Kidney capillary endothelial cell (primary cell): ENCODE measurements at regions not wholly inside any gene's neighbourhood (a gene's known extent, or its start where the extent isn't known, plus 50 kb on each side); places are given as distances from the start of the nearest gene placed in this dataset.

ENCODE experiments used
- DNase-seq: peaks from one replicate; pipeline ENCODE4 v3.0.0-alpha.2; 2018; ENCODE audit warnings: low spot score

DNA sequence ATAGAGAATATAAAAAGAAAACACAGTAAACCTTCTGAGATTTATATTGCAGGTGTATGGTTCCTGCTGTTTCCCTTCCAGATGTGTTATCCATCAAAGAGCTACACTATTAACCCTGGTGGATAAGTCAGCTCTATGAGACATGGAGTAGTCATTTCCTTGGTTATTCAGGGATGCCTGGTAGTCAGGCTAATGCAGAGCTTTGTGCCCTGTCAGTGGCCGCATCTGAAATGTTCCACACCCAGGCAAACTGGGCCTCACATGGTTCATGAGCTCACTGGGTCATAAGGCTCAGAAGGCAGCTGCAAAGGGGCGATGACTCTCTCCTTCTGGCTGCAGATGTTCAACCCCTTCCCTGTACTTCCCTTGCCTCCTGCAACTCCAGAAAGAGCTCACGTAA, 473.6 kb downstream of the EPHA7 start:
- DNase-seq, result peak; percentile 92

DNA sequence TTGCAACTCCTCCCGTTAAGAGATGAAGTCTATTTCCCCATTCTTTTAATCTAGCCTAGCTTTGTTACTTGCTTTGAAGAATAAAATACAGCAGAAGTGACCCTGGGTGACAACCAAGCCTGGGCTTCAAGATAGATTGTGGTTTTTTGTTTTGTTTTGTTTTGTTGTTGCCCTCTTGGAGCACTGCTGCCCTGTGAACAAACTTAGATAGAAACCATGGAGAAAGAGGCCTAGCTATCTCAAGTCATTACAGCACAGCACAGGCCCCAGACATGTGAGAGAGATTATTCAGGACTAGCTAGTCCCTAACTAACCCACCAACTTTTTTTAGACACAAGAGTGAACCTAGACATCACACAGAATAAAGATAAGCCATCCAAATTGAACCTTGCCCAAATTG, 475.2 kb downstream of the EPHA7 start:
- DNase-seq, result no peak

DNA sequence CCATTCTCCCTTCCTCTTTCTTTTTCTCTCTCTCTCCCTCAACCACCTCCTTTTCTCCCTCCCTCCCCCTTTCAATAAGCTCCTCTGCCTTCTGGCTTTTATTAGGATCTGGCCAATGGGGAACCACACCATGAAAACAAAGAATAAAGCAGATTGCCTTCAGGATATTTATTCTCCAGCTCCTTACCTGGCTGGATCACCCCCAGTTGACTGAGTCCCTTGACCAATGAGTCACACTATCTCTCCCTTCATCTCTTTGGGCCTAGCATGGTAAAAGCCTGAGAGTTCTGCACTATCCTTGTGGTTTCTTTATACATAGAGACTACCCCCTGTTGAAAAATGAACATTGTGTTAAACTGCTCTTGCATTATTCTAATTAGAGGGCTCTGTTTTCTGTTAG, 476.8 kb downstream of the EPHA7 start:
- no peak for DNase-seq

DNA sequence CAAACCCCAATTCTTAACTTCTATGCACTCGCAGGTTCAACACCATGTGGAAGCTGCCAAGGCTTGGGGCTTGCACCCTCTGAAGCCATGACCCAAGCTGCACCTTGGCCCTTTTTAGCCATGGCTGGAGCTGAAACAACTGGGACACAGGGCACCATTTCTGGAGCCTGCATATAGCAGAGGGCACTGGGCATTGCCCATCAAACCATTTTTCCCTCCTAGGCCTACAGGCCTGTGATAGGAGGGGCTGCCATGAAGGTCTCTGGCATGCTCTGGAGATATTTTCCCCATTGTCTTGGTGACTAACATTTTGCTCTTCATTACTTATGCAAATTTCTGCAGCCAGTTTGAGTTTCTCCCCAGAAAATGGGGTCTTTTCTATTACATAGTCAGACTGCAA, 484.7 kb downstream of the EPHA7 start:
- no peak for DNase-seq

DNA sequence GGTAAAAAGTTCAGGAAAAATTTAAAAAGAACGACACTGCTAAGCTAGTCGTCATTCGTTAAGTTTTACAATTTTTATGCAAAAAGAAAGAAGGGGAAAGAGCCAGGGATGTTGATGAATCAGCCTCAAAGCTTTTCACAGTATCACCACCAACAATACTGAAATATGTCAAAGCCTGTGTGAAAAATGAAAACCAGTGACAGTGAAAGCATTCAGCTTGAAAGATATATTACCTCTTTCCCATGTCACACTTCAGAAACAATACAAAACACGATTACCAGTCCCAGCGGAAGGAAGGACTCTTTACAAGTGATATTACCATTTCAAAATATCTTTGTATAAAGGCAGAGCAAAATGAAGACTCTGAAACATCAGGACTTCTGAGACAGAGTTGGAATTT, 489.2 kb downstream of the EPHA7 start:
- no peak for DNase-seq

DNA sequence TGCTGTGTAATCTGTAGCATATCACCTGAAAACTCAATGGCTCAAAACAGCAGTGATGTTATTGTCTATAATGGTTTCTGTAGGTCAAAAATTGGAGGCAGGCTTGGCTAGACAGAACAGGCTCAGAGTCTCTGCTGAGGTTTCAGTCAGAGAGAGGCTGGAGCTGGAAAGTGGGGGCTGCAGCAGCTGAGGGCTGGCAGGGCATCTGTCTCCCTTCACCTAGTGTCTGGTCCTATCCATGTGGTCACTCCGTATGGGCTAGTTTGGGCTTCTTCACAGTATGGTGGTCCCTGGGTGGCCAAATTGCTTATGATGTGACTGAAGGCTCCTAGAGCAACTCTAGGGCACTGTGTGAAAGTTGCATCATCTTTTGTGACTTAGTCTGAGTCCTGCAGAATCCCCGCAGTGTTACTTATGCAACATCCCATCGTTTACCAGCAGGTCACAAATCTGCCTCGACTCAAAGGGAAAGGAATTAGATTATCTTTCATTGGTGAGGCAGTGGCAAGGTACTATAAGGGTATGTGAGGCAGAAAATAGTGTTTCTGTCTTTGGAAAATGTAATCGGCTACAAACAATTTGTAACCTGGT, 497.0 kb downstream of the EPHA7 start:
- no peak for DNase-seq

DNA sequence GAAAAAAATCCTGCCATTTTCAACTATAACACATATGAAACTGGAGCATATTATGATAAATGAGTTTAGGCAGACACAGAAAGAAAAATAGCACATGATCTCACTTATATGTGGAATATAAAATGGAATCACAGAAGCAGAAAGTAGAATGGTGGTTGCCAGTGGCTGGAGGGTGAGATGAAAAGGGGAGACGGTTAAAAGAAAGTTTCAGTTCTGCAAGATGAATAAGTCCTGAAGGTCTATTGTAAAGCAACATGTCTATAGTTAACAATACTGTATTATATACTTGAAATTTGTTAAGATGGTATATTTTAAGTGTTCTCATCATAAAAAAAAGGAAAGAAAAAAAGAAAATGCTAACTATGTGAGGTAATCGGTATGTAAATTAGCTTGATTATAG, 503.9 kb downstream of the EPHA7 start:
- no peak for DNase-seq

DNA sequence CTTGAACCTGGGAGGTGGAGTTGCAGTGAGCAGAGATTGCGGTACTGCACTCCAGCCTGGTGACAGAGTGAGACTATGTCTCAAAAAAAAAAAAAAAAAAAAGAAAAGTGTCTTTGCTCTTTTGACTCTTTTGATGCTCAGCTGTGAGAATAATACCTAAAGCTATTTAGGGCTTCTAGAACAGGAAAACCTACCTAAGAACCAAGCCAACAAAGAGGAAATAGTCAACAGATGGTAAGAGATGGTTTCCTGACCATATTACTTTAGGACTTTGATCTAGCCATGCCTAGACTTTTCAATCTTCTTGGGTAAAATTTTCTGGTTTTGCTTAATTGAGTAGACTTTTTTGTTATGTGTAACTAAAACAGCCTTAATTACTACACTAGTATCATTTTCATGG, 508.1 kb downstream of the EPHA7 start:
- DNase-seq, result no peak

DNA sequence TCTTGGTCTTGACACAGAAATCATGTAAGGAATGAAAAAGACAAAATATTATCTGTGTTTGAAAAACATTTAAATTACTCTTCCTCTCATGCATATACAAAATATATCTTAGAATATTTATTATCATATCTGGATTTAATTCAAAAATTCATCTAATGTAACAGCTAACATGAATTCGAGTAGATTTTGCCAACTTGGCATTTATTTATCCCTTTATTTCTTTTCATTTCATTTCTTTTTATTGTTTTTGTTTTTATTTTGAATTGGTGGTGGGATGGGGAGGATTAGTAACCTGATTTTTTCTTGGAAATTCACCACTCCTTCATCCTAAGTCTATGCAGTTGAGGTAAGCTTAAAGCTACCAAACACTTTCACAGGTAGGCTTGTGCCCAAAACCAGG, 508.7 kb downstream of the EPHA7 start:
- DNase-seq, result no peak

DNA sequence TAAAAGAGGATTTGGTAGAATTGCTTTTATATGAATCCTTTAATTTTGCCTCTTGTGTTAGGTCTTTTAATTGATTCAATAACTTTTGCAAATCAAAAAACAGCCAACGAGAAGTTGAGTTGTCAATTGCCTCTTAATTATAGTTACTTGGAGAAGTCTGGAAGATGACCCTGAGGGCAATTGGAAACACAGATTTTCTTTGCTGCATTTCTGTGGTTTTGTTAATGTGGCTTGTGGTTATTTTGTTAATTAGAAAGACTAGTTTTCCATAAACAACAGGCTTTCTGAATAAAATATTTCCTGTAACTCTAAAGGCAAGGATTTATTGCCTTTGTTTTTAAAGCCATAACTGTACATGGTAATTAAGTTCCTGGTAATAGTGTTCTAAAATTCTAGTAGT, 513.0 kb downstream of the EPHA7 start:
- no peak for DNase-seq

DNA sequence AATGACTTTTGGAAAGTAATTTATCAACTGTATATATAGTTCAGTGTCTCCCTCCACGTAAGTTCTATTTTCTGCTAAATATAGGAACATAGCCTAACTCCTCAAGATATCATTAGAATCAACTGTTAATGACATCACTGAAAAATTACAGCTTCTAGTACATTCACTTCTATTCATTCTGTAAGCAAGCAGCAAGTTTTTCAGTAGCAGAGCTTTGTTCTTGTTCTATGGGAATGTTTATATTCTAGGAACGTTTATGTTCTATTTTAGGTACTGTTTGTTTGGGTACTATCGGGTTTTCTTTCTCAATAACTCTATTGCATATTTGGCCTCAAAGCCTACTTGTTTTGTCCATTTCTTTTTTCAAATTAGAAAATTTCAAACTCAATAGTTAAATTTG, 525.6 kb downstream of the EPHA7 start:
- DNase-seq, result no peak

DNA sequence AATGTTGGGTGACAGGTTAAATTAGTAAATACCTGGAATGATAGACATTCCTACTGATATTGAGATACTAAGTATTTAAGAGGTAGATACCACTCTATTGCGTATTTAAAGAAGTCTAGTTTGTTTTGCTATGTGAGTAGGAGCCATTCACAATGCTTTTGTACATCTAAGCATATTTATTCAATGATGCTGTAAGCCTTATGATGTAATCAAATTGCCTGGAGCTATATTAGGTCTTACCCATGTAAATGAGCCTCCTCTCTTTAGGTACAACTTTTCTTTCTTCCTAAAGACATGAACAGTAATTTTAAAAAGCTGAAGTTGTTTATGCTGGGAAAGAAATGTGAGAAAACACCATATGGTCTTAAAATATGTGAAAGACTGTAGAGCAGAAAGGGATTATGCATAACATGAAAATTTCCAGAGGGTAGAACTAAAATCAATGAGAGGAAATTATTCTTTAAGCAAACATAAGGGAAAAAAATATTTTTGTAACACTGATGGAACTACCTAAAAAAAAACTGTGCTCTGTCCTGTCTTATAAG, 526.7 kb downstream of the EPHA7 start:
- no peak for DNase-seq

DNA sequence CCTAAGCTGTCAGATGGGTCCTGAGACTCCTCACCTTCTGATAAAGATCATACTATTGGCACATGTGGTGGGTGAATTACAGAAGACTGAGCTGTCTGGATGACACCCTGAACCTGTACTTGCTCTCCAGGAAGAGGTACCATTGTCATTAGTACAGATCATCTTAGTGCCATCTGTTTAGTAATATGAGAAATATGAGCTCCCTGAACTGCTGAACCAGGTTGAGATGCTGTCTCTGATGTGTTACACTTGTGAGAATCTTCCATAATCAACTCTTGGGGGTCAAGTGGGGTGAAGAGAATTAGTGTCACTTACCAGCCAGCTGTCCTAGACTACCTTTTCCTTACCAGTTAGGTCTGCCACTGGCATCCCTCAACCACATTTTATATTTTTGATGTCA, 531.0 kb downstream of the EPHA7 start:
- no peak for DNase-seq

DNA sequence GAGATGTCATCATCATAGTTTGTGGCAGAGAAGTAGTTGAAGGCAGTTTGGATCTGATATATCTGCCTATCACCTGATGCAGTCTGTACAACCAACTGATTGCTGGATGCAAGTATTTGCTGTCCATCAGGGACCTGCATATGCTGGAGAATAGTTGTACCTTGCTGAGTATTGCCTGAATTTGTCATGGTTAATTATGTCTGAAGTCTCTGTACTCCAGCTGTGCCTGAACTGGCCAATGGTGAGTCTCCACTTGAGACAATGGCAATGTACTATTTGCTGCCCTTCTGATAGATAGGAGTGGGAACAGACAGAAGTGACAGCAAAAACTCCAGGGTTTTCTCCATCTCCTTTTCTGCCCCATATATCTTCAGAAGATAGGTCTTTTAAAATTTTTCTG, 531.5 kb downstream of the EPHA7 start:
- no peak for DNase-seq

DNA sequence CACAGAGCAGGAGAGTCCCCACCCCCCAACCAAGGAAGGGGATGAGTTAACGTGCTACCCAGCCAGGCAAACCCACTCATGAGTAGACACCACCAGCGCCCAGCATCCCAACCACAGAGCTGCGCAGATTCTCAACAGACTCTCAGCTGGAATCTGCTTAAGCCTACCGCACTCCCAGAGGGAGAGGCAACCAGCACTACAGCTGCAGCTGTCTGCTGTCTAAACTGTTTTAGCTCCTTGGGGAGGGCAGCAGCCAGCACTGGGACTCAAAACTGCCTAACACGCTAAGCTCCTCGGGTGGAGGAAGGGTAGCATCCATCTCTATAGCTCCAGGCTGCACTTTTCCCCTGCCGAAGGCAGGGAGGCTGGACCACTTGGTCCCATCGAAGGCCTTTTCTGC, 539.8 kb downstream of the EPHA7 start:
- no peak for DNase-seq

DNA sequence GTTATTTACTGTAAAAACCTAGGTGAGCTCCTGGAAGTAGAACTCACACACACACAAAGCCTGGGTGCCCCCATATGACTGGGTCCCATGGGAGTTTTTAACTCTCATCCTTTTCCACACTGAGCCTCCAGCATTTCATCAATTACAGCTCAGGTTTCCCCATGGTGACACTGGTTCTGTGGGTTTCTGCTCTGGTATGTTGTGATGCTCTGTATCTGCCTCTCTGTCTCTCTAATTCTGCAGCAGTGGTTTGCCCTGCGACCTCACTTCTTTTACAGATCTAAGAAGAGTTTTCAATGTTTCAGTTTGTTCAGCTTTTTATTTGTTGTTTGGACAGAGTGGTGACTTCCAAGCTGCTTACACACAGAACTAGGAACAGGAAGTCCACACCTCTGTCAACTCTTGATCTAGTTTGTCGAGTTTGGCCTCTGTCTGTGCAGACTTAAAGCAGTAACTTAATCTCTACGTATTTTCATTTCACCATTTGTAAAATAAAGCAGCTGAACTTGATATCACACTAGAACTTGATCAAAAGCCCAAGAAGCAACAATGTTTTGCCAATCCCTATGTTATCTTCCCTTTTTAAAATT, 554.3 kb downstream of the EPHA7 start:
- no peak for DNase-seq

DNA sequence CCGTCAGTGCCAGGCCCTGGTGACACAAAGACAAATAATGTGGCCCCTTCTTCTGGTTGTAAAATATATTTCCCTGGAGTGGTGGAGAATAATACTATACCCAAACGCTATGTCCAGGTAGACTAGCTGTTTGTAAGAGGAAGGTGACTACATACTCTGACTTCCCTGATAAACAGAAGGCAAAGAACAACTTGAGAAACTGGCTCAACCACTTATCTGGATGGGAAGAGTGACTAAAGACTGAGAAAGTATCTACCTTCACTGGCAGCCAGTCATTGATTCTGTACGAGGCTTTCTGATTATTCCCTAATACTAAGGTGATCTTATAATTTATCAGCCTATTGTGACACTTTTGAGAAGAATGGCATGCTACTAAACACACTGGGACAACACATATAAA, 569.7 kb downstream of the EPHA7 start:
- DNase-seq, result no peak

DNA sequence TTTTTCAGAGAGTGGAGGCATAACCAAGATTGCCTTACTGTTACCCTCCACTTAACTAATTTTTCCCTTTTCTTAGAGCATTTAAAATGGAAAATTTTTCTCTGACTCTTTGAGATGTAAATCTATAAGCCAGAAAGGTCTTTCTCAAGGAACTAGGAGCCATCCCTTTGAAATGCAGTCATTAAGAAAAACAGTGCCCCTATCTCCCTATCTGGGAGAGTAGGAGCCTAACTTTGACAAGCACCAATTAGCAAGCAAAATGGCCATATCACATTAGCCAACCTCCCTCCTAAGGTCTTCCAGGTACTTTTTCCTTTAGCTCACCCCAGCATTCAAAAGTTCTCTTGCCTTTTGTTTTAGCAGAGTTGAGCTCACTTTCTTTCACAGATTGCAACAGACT, 570.5 kb downstream of the EPHA7 start:
- no peak for DNase-seq

DNA sequence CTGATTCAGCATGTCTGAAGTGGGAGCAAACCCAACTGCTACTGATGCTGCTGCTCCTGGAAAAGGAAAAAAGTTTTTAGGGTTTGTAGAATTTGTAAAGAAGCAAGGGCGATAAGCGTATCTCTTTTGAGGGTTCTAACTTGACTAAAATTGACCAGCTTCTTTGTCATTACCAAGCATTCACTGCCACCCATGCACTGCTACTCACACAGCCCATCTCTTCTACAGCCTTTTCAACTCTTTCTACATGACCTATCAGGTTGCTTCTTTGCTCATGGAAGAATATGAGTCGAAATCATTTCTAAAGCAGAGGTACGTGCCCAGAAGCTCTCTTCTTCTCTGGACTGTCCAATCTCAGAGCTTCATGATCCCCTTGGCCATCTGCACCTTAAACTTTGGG, 570.9 kb downstream of the EPHA7 start:
- DNase-seq, result no peak

DNA sequence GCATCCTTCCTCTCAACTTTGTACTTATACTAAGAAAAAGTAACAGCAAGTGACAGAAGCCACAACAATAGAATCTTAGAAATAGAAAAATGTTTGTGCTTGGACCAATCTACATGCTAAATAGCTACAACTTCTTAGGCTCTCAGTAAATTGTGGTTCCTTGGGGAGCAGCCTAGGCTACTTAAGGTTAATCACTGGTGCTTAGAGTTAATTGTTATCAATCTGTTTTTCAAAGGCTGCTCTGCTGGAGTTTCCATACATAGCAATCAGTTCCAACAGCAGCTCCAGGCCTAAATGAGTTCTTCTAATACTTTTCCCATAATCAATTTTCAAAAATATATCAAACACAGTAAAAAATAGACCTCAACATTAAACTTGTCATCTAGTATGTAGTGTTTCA, 571.4 kb downstream of the EPHA7 start:
- no peak for DNase-seq

DNA sequence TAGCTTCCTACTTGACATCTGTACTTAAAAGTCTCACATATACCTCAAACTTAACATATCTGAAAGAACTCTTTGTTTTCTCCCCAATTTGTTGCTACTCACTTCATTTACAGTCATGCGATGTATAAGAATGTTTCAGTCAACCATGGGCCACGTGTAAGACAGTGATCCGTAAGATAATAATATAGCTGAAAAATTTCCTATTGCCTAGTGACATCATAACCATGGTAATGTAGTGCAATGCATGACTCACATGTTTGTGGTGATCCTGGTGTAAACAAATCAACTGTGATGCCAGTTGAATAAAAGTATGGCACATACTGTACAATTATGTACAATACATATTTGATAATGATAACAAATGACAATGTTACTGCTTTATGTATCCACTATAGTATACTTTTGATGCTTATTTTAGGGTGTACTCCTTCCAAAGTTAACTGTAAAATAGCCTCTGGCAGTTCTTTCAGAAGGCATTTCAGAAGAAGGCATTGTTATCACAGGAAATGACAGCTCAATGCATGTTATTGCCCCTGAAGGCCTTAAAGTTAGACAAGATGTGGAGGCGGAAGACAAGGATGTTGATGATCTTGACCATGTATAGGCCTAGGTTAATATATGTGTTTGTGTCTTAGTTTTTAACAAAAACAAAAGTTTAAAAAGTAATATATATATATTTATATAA, 579.0 kb downstream of the EPHA7 start:
- peak; percentile 14 for DNase-seq

DNA sequence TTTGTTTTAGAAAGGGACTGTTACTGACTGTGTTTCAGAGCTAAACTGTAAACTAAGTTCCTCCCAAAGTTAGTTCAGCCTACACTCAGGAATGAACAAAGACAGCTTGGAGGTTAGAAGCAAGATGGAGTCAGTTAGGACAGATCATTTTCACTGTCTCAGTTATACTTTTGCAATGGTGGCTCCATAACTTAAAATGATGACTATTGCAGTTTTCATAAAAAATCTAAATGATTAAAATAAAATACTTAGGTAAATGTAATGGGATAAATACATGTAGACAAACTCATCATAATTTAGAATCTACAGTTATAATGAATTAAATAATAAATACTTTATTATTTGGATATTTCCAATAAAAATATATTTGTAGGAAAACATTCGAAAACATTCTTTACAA, 590.6 kb downstream of the EPHA7 start:
- no peak for DNase-seq

DNA sequence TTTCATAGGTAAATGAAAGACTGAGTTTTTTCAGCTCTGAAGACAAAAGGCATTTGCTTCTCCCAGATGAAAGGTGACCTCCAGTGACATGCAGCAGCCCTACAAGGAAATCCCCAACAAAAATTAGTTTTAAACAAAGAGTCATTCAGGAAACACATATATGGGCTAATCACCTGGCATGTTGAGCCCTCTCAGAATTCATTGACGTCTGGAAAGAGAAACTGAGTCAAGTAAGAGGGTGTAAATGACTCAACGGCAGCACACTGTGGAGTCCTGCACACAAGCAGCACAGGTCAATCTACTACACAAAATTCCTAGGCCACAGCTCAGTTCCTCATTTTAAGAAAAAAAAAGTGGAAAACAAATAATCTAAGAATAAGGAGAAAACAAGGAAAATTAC, 592.3 kb downstream of the EPHA7 start:
- DNase-seq, result no peak

DNA sequence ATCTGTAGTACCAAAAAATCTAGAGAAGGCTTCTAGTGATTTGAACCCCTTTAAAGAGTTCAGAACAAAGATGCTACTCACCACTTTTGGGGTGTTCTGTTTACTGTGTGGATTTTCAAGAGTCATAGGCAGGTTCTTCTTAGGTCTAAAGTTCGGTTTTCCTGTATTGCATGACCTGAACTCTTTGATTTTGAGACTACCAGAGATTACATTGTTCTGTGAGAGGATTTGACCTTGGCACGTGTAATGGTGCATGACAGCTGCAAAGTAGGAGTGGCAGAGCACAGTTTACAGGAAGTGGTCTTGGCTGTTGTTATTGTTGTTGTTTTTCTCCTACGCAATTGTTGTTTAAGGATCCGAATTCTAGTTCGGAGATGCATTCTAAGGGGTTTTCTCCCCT, 592.7 kb downstream of the EPHA7 start:
- DNase-seq, result no peak
